NCI-H146 (cell line): ENCODE measurements at regions not wholly inside any gene's neighbourhood (a gene's known extent, or its start where the extent isn't known, plus 50 kb on each side); places are given as distances from the start of the nearest gene placed in this dataset.

Source experiments
- DNase-seq: peaks from one replicate; lab custom pipeline; 2025; lab: John Stamatoyannopoulos, UW

GRCh38 chr1:168386949-168387586 is 106.4 kb downstream of the TBX19 start:
- no peak for DNase-seq

GRCh38 chr1:168386492-168386891 is 105.8 kb downstream of the TBX19 start:
- DNase-seq = no peak

- DNase-seq = no peak
Observed at GRCh38 chr1:168381850-168382249, 101.2 kb downstream of the TBX19 start.

- DNase-seq = no peak
Observed at GRCh38 chr1:168380945-168381344, 100.3 kb downstream of the TBX19 start.

GRCh38 chr1:168379104-168379860 is 98.6 kb downstream of the TBX19 start:
- DNase-seq = no peak

- no peak for DNase-seq
Observed at GRCh38 chr1:168375566-168376300, 95.1 kb downstream of the TBX19 start.

GRCh38 chr1:168374566-168374965 is 93.9 kb downstream of the TBX19 start:
- no peak for DNase-seq

- no peak for DNase-seq
Observed at GRCh38 chr1:168373869-168374268, 93.2 kb downstream of the TBX19 start.

- no peak for DNase-seq
Observed at GRCh38 chr1:168372861-168373371, 92.2 kb downstream of the TBX19 start.

GRCh38 chr1:168372307-168372706 is 91.6 kb downstream of the TBX19 start:
- no peak for DNase-seq

- no peak for DNase-seq
Observed at GRCh38 chr1:168371477-168371876, 90.8 kb downstream of the TBX19 start.

- no peak for DNase-seq
Observed at GRCh38 chr1:168370586-168370985, 89.9 kb downstream of the TBX19 start.

- DNase-seq = no peak
Observed at GRCh38 chr1:168369655-168370054, 89.0 kb downstream of the TBX19 start.

GRCh38 chr1:168368131-168368530 is 87.5 kb downstream of the TBX19 start:
- no peak for DNase-seq

- DNase-seq = no peak
Observed at GRCh38 chr1:168365719-168366479, 85.2 kb downstream of the TBX19 start.
